EL (cell line): ENCODE measurements at regions not wholly inside any gene's neighbourhood (a gene's known extent, or its start where the extent isn't known, plus 50 kb on each side); places are given as distances from the start of the nearest gene placed in this dataset.
"Not testable (repeated sequence)": the region's sequence is repeated elsewhere in the genome, so short reads cannot be mapped to it uniquely, and the experiment has no call there.

Experiments
- DNase-seq: peaks from one replicate; pipeline ENCODE4 v3.0.0-alpha.2; 2016

DNA sequence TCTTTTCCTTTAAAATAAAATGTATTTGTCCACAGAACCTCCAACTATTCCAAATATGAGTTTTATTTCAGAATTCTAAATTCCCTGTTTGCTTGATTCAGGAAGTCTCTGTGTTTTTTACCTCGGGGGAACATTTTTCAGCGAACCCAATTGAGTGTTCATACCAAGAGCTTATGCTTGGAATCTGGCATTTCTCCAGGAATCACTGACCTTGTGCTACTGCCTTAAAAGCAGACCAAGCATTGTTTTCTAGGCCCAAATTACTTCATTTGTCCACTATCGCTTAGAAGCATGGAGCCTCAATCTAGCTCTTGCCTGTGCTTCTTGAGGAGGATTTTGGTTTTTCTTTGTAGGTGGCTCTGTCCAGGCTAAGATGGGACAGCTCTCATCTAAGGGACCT is 59.4 kb downstream of the EBLN1 start:
- DNase-seq, result peak; percentile 1

DNA sequence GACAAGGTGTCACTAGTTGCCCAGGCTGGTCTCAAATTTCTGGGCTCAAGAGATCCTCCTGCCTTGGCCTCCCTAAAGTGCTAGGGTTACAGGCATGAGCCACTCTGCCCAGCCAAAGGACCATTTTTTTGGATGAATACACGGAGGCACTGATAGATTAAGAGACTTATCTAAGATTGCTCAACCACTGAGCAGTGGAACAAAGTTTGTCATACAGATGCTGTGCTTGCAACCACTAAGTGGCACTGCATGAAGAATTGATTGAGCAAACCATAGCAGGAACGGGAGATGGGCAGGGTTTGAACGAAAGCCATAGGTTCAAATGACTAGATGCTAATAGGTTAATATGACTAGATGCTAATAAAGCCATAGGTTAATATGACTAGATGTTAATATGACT is 61.1 kb downstream of the EBLN1 start:
- DNase-seq, result no peak

DNA sequence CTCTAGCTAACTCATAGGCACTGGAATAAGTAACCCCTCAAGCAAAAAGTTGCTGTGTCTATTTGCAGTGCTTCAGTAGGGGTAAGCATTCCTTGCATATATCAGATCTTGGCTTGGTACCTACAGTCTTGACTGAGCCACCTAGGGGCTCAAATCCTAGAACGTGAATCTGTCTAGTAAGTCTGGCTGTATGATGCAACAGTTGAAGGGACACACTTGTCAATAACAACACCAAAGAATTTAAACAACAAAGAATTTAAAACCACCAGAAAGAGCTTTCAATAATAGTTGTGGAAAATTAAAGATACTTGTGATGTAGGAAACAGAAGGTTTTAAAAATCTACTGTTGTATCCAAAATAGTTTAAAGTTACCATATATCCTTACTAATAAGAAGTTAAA is 65.4 kb downstream of the EBLN1 start:
- DNase-seq, result no peak

DNA sequence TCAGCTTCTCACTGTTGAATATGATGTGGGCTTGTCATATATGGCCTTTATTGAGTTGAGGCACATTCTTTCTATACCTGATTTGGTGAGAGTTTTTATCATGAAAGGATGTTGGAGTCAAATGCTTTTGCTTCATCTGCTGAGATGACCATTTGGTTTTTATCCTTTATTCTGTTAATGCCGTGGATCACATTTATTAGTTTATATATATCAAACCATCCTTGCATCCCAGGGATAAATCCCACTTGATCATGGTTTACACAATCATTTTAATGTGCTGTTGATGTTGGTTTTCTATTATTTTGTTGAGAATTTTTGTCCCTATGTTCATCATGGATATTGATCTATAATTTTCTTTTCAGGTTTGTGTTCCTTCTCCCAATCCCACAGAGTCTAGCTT is 67.0 kb downstream of the EBLN1 start:
- no peak for DNase-seq

DNA sequence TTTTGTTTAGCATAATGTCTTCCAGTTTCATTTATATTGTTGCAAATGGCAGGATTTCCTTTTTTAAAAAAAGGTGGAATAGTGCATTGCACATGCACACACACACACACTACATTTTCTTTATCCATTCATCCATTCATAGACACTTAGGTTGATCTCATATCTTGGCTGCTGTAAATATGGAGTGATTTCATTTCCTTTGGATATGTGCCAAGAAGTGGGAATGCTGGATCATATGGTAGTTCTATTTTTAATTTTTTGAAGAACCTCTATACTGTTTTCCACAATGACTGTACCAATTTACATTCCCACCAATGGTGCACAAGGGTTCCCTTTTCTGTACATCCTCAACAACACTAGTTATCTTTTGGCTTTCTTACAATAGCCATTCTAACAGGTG is 68.9 kb downstream of the EBLN1 start:
- DNase-seq, result no peak

DNA sequence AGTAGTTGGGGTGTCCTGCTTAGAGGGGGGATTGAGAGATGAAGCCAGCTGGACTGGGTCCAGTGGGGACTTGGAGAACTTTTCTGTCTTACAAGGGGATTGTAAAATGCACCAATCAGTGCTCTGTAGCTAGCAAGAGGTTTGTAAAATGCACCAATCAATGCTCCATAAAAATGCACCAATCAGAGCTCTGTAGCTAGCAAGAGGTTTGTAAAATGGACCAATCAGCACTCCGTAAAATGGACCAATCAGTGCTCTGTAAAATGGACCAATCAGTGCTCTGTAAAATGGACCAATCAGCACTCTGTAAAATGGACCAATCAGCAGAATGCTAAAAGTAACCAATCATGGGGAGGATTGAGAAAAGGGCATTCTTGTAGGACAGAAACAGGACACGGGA is 71.9 kb downstream of the EBLN1 start:
- DNase-seq, result not testable (repeated sequence)

DNA sequence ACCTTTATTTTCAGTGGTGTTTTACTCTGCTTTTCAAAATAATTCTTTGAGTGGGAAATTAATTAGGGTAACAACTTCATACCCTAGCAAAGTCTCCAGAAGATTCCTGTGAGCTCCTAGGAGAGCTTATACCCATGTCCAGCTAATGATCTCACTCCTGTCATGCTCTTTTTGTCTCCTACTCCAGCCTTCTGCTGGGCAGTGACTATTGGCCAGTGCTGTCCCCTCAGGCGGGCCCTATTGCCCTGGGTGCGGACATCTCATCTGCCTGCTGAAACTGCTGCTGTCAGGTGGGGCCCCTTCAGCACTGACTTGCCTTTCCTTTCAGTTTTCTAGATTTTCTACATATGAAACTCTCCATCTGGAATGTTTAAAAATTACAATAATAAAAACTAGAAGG is 80.3 kb downstream of the EBLN1 start:
- DNase-seq, result no peak

DNA sequence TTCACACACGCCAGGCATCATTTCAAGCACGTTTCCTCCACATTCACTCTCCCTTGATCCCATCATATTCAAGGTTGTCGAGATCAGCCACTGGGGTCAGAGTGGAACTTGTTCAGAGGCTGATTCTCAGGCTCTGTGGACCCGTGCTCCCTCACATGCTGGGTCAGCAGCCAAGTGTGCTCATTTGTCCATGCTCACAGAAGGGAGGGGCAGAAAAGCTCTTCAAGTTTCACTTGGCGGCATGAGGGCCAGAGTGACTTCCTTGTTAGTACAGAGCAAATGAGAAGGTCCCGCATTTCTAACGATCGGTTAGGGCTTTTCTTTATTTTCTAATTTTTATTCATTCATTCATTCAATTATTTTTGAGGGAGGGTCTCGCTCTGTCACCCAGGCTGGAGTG is 82.2 kb downstream of the EBLN1 start:
- no peak for DNase-seq

DNA sequence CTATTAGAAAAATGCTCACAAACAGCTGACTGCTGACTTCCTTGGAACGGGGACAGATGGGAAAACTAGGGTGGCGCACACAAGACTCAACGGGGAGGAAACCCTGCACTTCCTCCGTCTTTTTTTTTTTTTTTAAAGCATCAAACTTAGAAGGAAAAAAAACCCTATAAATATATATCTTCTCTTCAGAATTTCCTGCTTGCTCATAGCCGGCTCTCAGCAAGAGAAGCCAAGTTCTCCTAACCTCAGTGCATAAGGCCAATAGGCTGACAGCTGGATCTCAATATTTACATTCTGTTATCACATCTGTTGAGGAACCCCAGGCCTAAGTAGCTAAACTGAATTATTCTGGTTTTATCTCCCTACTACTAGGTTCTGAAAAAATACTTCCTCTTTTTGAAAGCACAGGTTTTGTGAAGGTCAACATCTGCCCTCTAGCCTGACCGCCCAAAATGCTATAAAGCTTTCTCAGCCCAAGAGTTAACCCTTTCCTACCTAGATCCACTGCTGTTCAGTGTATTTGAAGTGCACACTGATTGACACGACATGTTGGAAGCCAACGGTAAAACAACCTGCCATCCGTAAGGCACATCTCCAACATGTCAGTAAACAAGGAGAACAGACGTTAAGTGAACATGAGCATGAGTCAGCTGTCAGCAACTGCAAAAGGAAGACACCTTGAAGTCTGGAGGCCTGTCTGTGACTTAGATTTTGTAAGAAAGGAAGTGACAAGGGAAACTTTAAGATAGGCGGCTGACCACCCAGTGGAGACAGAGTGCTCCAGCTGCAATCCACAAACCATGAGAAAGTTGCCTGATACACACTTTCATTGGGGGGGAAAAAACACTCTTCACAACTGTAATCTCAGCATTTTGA is 83.8 kb downstream of the EBLN1 start:
- DNase-seq, result no peak

DNA sequence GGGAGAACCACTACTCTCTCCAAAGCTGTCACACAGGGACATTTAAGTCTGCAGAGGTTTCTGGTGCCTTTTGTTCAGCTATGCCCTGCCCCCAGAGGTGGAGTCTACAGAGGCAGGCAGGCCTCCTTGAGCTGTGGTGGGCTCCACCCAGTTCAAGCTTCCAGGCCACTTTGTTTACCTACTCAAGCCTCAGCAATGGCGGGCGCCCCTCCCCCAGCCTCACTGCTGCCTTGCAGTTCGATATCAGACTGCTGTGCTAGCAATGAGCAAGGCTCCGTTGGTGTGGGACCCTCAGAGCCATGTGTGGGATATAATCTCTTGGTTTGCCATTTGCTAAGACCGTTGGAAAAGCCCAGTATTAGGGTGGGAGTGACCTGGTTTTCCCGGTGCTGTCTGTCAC is 87.0 kb downstream of the EBLN1 start:
- DNase-seq, result not testable (repeated sequence)

DNA sequence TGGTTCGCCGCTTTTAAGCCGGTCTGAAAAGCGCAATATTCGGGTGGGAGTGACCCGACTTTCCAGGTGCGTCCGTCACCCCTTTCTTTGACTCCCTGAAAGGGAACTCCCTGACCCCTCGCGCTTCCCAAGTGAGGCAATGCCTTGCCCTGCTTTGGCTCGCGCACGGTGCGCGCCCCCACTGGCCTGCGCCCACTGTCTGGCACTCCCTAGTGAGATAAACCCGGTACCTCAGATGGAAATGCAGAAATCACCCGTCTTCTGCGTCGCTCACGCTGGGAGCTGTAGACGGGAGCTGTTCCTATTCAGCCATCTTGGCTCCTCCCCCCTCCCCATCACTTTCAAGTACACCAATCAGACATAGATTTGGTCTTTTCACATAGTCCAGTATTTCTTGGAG is 88.2 kb downstream of the EBLN1 start:
- not testable (repeated sequence) for DNase-seq

DNA sequence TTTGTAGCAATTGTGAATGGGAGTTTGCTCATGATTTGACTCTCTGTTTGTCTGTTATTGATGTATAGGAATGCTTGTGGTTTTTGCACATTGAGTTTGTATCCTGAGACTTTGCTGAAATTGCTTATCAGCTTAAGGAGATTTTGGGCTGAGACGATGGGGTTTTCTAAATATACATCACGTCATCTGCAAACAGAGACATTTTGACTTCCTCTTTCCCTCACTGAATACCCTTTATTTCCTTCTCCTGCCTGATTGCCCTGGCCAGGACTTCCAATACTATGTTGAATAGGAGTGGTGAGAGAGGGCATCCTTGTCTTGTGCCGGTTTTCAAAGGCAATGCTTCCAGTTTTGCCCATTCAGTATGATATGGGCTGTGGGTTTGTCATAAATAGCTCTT is 96.6 kb downstream of the EBLN1 start:
- DNase-seq, result not testable (repeated sequence)

DNA sequence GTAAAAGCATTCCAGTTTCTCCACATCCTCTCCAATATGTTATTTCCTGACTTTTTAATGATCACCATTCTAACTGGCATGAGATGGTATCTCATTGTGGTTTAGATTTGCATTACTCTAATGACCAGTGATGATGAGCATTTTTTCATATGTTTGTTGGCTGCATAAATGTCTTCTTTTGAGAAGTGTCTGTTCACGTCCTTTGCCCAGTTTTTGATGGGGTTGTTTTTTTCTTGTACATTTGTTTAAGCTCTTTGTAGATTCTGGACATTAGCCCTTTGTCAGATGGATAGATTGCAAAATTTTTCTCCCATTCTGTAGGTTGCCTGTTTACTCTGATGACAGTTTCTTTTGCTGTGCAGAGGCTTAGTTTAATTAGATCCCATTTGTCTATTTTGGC is 97.7 kb downstream of the EBLN1 start:
- not testable (repeated sequence) for DNase-seq

DNA sequence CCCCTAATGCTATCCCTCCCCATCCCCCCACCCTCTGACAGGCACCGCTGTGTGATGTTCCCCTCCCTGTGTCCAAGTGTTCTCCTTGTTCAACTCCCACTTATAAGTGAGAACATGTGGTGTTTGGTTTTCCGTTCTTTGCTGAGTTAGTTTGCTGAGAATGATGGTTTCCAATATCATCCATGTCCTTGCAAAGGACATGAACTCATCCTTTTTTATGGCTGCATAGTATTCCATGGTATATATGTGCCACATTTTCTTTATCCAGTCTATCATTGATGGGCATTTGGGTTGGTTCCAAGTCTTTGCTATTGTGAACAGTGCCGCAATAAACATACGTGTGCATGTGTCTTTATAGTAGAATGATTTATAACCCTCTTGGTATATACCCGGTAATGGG is 98.2 kb downstream of the EBLN1 start:
- not testable (repeated sequence) for DNase-seq

DNA sequence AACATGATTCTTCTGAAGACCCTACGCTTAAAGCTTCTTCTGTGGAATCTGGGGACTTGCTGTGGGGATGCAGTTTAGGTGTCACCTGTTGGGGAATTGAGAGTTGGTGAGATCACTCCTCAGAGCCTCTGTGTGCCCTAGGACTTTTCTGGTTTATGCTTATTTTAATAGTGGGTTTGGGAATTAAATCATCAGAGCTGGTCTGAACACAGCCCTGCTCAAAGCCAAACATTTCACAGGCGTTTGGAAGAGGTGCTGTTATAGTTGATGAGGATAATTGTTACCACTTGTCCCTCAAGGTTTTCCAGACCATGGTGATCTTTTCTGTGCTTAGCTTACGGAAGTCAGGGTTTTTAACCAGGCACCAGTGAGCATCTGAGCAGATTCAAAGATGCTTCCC is 106.1 kb downstream of the EBLN1 start:
- DNase-seq, result no peak

DNA sequence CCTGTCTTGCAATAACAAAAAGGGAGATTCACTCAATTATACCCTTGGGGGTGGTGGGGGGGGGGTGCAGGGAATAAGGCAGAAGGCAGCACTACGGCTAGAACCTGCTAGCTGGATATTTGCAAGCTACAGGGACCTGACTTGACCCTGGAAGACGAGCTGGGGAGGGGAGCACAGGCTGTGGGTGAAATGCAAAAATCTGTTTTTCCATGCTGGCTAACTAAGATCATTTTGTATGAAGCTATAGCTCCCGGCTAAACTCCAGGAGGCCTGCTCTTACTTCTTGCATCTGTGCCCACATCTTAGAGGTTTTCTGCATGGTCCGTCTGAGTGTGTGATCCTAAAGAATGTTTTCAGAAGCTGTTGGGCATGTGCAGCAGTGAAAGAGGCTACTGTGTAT is 106.6 kb downstream of the EBLN1 start:
- no peak for DNase-seq

DNA sequence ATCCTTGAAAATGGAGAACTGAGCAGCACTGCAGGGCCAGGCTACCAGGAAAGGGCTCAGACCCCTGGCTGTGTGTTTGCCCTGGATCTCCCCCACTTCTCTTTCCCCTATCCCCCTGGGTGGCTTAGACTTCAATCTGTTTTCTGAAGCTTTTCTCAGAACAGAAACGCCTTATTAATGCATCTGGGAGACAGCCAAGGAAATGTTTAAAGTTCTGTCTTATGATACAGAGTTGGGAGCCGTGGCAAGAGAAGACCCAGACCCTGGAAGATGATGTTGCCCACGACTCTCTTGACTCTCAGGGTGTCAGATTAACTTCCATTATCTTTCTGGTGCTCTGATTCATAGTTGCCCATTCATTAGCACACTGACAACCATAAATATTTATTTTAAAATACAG is 107.1 kb downstream of the EBLN1 start:
- DNase-seq, result no peak

DNA sequence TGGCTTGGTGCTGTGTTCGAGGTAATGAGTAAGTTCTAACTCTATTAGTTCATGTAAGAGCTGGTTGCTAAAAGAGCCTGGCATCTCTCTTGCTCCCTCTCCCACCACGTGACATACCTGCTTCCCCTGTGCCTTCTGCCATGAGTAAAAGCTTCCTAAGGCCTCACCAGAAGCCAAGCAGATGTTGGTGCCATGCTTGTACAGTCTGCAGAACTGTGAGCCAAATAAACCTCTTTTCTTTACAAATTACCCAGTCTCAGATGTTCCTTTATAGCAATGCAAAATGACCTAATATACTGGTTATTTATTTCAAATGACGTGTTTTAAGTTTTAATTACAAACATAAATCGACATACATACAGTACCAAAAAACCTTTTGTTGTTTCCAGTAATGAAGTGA is 101.7 kb upstream of the DNAJC1 start:
- DNase-seq, result no peak

DNA sequence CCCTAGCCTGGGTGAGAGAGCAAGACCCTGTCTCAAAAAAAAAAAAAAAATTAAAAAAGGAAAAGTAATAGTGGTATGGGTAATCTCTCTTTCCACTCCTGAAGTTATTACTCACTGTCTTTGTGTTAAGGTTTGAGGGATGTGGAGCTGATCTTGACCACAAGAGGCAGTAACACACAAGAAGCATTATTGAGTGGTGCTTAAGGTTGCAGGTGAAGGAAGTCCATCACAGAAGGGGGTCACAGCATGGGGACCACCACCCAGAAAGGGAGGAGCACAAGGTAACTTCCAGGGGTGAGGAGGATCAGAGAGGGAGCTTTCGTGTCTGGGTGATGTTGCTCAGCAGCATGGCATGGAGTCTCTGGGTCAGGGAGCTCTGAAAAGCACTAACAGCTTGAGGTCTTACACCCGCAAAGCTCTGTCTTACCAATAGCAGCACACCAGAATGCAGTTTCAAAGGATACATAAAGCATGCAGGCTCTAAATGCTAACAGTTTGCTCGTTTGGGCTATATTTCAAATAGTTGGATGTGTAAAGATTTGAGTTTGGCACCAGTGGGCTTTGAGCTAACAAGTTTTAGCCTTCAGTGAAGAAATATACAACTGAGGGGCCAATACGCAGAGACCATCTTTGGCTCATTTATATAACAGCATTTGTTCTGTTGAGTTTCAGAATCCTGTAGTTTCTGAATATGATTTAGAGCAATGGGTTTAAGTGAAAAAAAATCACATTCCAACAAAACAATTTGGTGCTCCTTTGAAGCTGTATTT is 100.4 kb upstream of the DNAJC1 start:
- DNase-seq, result peak; percentile 3

DNA sequence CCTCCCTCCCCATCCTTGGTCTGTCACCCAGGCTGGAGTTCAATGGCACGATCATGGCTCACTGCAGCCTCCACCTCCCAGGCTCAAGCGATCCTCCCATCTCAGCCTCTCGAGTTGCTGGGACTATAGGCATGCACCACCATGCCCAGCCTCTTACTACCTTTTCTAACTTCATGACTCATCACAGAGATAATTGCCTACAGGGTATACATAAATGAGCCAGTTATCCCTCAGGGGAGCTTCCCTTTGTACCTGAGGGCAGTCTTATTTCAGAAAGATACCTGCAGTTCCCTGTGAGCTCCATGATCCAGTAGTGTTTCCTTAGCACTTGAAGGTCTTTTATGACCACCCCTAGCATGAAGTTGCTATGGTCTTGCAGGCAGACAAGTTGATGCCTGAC is 94.2 kb upstream of the DNAJC1 start:
- no peak for DNase-seq

DNA sequence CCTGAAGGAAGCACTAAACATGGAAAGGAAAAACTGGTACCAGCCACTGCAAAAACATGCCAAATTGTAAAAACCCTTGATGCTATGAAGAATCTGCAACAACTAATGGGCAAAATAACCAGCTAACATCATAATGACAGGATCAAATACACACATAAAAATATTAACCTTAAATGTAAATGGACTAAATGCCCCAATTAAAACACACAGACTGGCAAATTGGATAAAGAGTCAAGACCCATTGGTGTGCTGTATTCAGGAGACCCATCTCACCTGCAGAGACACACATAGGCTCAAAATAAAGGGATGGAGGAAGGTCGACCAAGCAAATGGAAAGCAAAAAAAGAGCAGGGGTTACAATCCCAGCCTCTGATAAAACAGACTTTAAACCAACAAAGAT is 87.7 kb upstream of the DNAJC1 start:
- not testable (repeated sequence) for DNase-seq

DNA sequence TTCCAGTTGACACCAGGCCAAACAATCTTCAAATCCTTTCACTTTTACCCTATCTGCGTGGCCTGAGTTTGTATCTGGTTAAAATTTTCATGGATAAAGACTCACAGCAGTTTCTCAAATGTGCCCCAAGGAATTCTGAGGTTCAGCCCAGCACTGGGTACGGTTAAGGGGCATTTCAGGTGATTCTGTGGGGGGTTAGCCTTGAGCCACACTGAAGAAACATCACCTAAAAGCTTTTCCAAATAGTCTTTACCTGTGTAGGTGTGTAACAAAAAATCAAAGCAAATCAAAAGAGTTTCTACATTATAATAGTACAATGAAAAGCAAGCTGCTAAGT is 83.8 kb upstream of the DNAJC1 start:
- no peak for DNase-seq

DNA sequence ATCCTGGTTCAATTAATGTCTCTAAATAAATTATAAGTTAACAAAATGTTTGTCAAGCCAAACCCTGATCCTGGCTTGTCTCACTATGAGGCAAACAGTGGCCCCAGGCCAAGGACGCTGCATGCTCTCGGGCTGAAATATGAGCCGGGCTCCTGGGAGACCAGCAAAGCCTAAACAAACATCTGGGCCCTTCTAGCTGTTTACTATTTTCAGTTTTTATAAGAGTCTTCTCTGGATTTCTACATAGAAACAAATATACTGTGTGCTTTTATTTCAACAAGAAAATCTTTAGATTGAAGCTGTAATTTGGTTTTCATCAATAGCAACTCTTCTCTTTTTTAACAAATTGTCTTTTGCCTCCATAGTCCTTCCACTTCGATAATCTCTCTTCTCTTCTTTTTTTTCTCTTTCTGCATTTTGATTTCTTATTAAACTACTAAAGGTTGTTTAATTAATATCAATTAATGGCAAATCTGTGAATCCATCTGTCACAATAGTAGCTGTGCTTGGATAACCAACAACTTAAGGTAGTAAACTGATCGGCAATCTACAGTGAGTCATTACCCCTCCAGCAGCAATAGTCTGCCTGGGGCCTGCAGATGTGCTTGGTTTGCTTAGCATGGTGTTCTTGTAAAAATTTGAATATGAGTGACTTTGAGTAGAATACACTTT is 83.3 kb upstream of the DNAJC1 start:
- DNase-seq, result peak; percentile 50

DNA sequence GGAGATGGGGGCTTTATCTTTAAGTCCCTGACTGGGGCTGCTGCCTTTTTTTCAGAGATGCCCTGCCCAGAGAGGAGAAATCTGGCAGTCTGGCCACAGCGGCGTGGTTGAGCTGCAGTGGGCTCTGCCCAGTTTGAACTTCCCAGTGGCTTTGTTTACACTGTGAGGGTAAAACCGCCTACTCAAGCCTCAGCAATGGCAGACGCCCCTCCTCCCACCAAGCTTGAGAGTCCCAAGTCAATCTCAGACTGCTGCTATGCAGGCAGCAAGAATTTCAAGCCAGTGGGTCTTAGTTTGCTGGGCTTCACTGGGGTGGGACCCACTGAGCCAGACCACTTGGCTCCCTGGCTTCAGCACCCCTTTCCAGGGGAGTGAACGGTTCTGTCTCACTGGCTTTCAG is 76.4 kb upstream of the DNAJC1 start:
- not testable (repeated sequence) for DNase-seq
